CD8-positive, alpha-beta memory T cell (primary cell): ENCODE measurements at regions not wholly inside any gene's neighbourhood (a gene's known extent, or its start where the extent isn't known, plus 50 kb on each side); places are given as distances from the start of the nearest gene placed in this dataset.

Experiments
- CTCF ChIA-PET: fragments of 350-600 bp; sonication (Branson Sonifier 250); formaldehyde crosslinking; loops from one replicate; lab custom pipeline; 2021; ENCODE audit warnings: antibody characterized with exemption; lab: Charles Lee
- POLR2A ChIA-PET: fragments of 350-600 bp; sonication (Branson Sonifier 250); formaldehyde crosslinking; loops from one replicate; lab custom pipeline; 2021; ENCODE audit warnings: antibody characterized with exemption; lab: Charles Lee
- DNase-seq, 5 donors: peaks; one replicate each; pipeline versions ENCODE4 v3.0.0 to v3.0.0-alpha.2; 2020 to 2022; ENCODE audit warnings: mixed read lengths in 1 of 5
- H3K27ac ChIP-seq: one replicate; pipeline ENCODE4 v1.7.0; 2013; ENCODE audit warnings: low read depth, mild to moderate bottlenecking, low read length, moderate library complexity
- H3K27me3 ChIP-seq: 2 replicates; pipeline ENCODE4 v1.7.0; 2013; ENCODE audit warnings: low read length, mild to moderate bottlenecking; ENCODE audit not compliant: insufficient read depth, poor library complexity, severe bottlenecking
- H3K36me3 ChIP-seq: 2 replicates; pipeline ENCODE4 v1.7.0; 2013; ENCODE audit warnings: mild to moderate bottlenecking, low read length, moderate library complexity; ENCODE audit not compliant: insufficient read depth
- H3K4me1 ChIP-seq: 2 replicates; pipeline ENCODE4 v1.7.0; 2013; ENCODE audit warnings: mild to moderate bottlenecking, low read length, moderate library complexity; ENCODE audit not compliant: insufficient read depth
- H3K4me3 ChIP-seq: 2 replicates; pipeline ENCODE4 v1.7.0; 2013; ENCODE audit warnings: mild to moderate bottlenecking, low read length
- H3K9me3 ChIP-seq: 2 replicates; pipeline ENCODE4 v1.7.0; 2013; ENCODE audit warnings: mild to moderate bottlenecking, low read length
- H3K27ac Mint-ChIP-seq, 8 donors: one replicate each; pipeline ENCODE4 v1.8.0; 2020 to 2021; ENCODE audit warnings: mixed read lengths in 8 of 8, mild to moderate bottlenecking in 6 of 8, inconsistent platforms in 3 of 8, moderate library complexity in 3 of 8
- H3K27me3 Mint-ChIP-seq, 2 donors: one replicate each; pipeline ENCODE4 v1.8.0; 2020 to 2021; ENCODE audit warnings: mixed read lengths in 2 of 2, mild to moderate bottlenecking in 1 of 2, moderate library complexity in 1 of 2
- H3K36me3 Mint-ChIP-seq, 3 donors: one replicate each; pipeline ENCODE4 v1.8.0; 2020 to 2021; ENCODE audit warnings: mixed read lengths in 3 of 3, inconsistent platforms in 1 of 3, mild to moderate bottlenecking in 1 of 3
- H3K4me1 Mint-ChIP-seq, 3 donors: one replicate each; pipeline ENCODE4 v1.8.0; 2020 to 2021; ENCODE audit warnings: mixed read lengths in 3 of 3, inconsistent platforms in 1 of 3, mild to moderate bottlenecking in 1 of 3
- H3K4me3 Mint-ChIP-seq, 7 donors: one replicate each; pipeline ENCODE4 v1.8.0; 2020 to 2021; ENCODE audit warnings: mixed read lengths in 7 of 7, mild to moderate bottlenecking in 6 of 7, moderate library complexity in 4 of 7, inconsistent platforms in 2 of 7
- H3K9me3 Mint-ChIP-seq, 5 donors: one replicate each; pipeline ENCODE4 v1.8.0; 2020 to 2022; ENCODE audit warnings: mixed read lengths in 5 of 5, mild to moderate bottlenecking in 3 of 5, moderate library complexity in 2 of 5, inconsistent platforms in 1 of 5

- ChIA-PET CTCF (no interaction called here), POLR2A (no interaction called here)
- Histone ChIP-seq H3K36me3 (no peaks in the 10 kb centered on the region), H3K4me1 (no peaks in the 10 kb centered on the region), H3K4me3 (no peak overlapping the region), H3K9me3 (no peaks in the 10 kb centered on the region), H3K27ac (no peak overlapping the region), H3K27me3 (no peaks in the 10 kb centered on the region)
- no peak overlapping the region for H3K27ac Mint-ChIP-seq
- no peak for DNase-seq
- H3K4me3 Mint-ChIP-seq: no peak overlapping the region
- peaks cover 8 to 21% (median 17%) of the 10 kb centered on the region in 5 donors for H3K9me3 Mint-ChIP-seq
- H3K27me3 Mint-ChIP-seq: peaks cover 7 to 19% of the 10 kb centered on the region in 2 donors
- no peaks in the 10 kb centered on the region for H3K4me1 Mint-ChIP-seq
- H3K36me3 Mint-ChIP-seq: peaks cover 0 to 4% (median 3%) of the 10 kb centered on the region in 3 donors
Observed at GRCh38 chr2:120653046-120653445, 82.6 kb upstream of the GLI2 start.

GRCh38 chr2:120653871-120654270, 81.8 kb upstream of the GLI2 start:
- Histone ChIP-seq H3K9me3 (no peaks in the 10 kb centered on the region), H3K4me1 (no peaks in the 10 kb centered on the region), H3K36me3 (no peaks in the 10 kb centered on the region), H3K4me3 (no peak overlapping the region), H3K27ac (no peak overlapping the region), H3K27me3 (no peaks in the 10 kb centered on the region)
- H3K4me1 Mint-ChIP-seq: no peaks in the 10 kb centered on the region
- H3K9me3 Mint-ChIP-seq: peaks cover 9 to 21% (median 17%) of the 10 kb centered on the region in 5 donors
- H3K4me3 Mint-ChIP-seq: no peak overlapping the region
- peaks cover 11 to 19% of the 10 kb centered on the region in 2 donors for H3K27me3 Mint-ChIP-seq
- H3K36me3 Mint-ChIP-seq: peaks cover 0 to 4% (median 3%) of the 10 kb centered on the region in 3 donors
- no peak for DNase-seq
- CTCF ChIA-PET: no interaction called here
- POLR2A ChIA-PET: no interaction called here
- H3K27ac Mint-ChIP-seq: no peak overlapping the region

DNA sequence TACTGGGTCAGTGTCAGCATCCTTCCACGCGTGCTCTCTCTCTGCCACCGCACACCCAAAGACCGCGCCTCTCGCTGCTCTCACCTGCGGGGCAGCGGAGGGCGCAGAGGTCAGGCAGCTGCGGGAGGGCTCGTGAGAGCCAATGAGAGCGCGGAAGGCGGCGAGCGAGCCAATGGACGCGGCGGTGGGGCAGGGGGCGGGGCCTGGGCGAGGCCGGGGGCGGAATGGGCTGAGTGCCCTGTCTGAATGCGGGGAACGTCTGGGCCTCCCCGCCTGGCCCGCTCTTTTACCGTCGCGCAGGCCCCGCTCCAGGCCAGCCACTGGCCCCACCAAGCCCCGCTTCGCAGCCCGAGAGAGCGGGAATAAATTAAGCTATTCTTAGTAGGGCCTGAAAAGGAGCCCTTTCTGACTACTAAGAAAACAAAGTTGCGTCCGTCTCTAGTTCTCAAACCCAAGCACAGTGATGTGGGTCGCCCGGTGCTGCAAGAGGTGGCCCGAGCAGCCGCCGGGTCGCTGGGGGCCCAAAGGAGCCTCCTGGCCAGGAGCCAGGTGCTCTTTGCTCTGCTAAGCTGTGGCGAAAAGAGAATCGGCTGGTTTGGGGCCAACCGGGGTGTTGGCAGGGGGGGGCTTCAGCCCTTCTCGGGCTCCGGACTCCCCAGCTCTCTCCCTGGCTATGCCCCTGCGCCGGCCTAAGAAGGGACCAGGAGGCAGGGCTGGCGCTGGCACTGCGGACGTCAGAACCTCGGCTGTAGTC, 81.1 kb upstream of the GLI2 start:
- Mint-ChIP-seq H3K27me3 (peaks cover 11 to 24% of the 10 kb centered on the region in 2 donors), H3K9me3 (peaks cover 9 to 18% (median 17%) of the 10 kb centered on the region in 5 donors), H3K27ac (no peak overlapping the region), H3K4me3 (no peak overlapping the region), H3K4me1 (no peaks in the 10 kb centered on the region), H3K36me3 (peaks cover 0 to 4% (median 3%) of the 10 kb centered on the region in 3 donors)
- ChIA-PET POLR2A (no interaction called here), CTCF (interaction anchor here (0.8 kb wide), 1 partner anchor 29 kb away, joined by 3 read pairs; no protein-coding TSS in a partner anchor)
- no peak overlapping the region for H3K27ac ChIP-seq
- no peaks in the 10 kb centered on the region for H3K9me3 ChIP-seq
- no peak overlapping the region for H3K4me3 ChIP-seq
- DNase-seq: no peak
- no peaks in the 10 kb centered on the region for H3K36me3 ChIP-seq
- no peaks in the 10 kb centered on the region for H3K27me3 ChIP-seq
- no peaks in the 10 kb centered on the region for H3K4me1 ChIP-seq

DNA sequence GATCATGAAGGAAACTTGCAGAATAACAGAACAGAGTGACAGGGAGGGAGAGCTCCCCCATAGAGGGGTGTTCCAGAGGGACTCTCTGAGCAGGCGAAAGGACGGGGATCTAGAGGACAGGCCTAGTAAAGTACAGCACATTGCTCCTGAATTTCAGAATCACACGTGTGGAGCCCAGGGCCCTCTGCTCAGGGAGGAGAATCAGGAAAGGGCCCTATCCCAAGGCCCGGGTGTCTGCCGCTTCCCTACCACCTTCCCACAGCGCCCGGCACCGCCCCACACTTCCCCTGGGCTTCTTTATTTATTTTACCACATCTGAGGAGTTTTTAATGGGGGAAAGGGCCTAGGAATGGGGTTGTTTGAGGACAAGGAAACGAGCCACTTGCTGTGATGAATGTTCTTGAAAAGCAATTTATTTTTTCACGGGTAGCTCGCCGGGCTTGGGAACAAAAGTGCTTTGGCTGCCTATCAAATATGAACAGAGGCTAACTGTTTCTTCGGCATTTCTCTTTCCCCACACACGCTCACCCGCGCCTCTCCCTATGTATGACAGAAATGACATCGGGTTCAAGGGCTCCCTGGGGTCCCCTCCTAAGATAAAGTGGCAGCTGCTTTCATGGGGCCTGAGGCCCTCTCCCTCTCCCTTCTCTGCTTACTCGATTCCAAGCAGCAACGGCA, 79.3 kb upstream of the GLI2 start:
- CTCF ChIA-PET: interaction anchor here (0.5 kb wide), 1 partner anchor 8 kb away, joined by 3 read pairs; no protein-coding TSS in a partner anchor

DNA sequence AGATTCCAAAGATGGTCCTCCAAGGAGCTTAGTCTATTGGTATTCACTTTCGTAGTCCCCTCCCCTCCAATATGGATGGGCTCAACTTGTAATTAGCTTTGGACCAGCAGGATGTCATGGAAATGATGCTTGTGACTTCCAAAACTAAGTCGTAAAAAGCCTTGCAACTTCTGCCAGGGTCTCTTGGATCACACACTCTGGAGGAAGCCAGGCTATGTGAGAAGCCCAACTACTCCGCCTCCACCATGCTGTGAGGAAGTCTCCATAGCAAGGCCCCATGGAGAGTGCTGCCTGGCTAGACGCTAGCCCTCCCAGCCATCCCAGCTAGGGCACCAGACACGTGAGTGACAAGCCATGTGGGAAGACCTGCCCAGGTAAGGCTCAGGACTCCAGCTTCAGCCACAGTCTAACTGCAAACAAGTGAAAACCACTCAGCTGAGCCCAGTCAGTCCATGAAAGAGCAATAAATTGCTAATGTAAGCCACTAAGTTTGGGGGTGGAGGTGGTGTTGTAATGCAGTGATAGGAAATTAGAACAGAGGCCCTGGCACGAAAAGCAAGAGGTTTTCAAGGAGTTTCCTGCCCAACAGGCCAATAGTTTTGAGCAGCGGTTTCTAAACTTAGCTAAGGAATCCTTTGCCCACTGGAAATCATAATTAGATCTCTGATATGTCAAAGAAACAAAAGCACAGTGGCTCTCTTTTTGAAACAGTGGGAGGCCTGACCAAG, 77.5 kb upstream of the GLI2 start:
- H3K4me1 ChIP-seq: no peaks in the 10 kb centered on the region
- H3K27me3 ChIP-seq: no peaks in the 10 kb centered on the region
- no peak for DNase-seq
- H3K36me3 Mint-ChIP-seq: no peaks in the 10 kb centered on the region
- peaks cover 0 to 7% (median 3%) of the 10 kb centered on the region in 5 donors for H3K9me3 Mint-ChIP-seq
- H3K36me3 ChIP-seq: no peaks in the 10 kb centered on the region
- no peak overlapping the region for H3K4me3 ChIP-seq
- ChIA-PET CTCF (interaction anchor here (1.7 kb wide), 1 partner anchor 23 kb away, joined by 4 read pairs; no protein-coding TSS in a partner anchor), POLR2A (no interaction called here)
- no peak overlapping the region for H3K27ac Mint-ChIP-seq
- H3K4me3 Mint-ChIP-seq: no peak overlapping the region
- no peak overlapping the region for H3K27ac ChIP-seq
- H3K27me3 Mint-ChIP-seq: peaks cover 4 to 24% of the 10 kb centered on the region in 2 donors
- H3K9me3 ChIP-seq: no peaks in the 10 kb centered on the region
- no peaks in the 10 kb centered on the region for H3K4me1 Mint-ChIP-seq

More for the DNA sequence above, 79.3 kb upstream of the GLI2 start:
- DNase-seq: no peak
- Mint-ChIP-seq H3K27me3 (peaks cover 8 to 24% of the 10 kb centered on the region in 2 donors), H3K4me1 (no peaks in the 10 kb centered on the region), H3K27ac (no peak overlapping the region), H3K4me3 (no peak overlapping the region), H3K36me3 (no peaks in the 10 kb centered on the region), H3K9me3 (peaks cover 0 to 8% (median 3%) of the 10 kb centered on the region in 5 donors)
- no peaks in the 10 kb centered on the region for H3K27me3 ChIP-seq
- H3K36me3 ChIP-seq: no peaks in the 10 kb centered on the region
- no peak overlapping the region for H3K27ac ChIP-seq
- no peaks in the 10 kb centered on the region for H3K9me3 ChIP-seq
- no peak overlapping the region for H3K4me3 ChIP-seq
- no peaks in the 10 kb centered on the region for H3K4me1 ChIP-seq
- POLR2A ChIA-PET: no interaction called here

- no peaks in the 10 kb centered on the region for H3K4me1 ChIP-seq
- no peaks in the 10 kb centered on the region for H3K27me3 ChIP-seq
- no peaks in the 10 kb centered on the region for H3K9me3 ChIP-seq
- H3K36me3 Mint-ChIP-seq: no peaks in the 10 kb centered on the region
- H3K4me1 Mint-ChIP-seq: no peaks in the 10 kb centered on the region
- peaks cover 1 to 9% (median 3%) of the 10 kb centered on the region in 5 donors for H3K9me3 Mint-ChIP-seq
- peaks cover 4 to 24% of the 10 kb centered on the region in 2 donors for H3K27me3 Mint-ChIP-seq
- no peak overlapping the region for H3K4me3 ChIP-seq
- ChIA-PET POLR2A (no interaction called here), CTCF (interaction anchor here (1.7 kb wide), 1 partner anchor 22 kb away, joined by 4 read pairs; no protein-coding TSS in a partner anchor)
- no peaks in the 10 kb centered on the region for H3K36me3 ChIP-seq
- H3K27ac ChIP-seq: no peak overlapping the region
- H3K27ac Mint-ChIP-seq: no peak overlapping the region
- H3K4me3 Mint-ChIP-seq: no peak overlapping the region
- DNase-seq: no peak
Observed at GRCh38 chr2:120658770-120659158, 76.9 kb upstream of the GLI2 start.

- peaks cover 4 to 19% of the 10 kb centered on the region in 2 donors for H3K27me3 Mint-ChIP-seq
- POLR2A ChIA-PET: no interaction called here
- Histone ChIP-seq H3K4me1 (no peaks in the 10 kb centered on the region), H3K27me3 (no peaks in the 10 kb centered on the region), H3K9me3 (no peaks in the 10 kb centered on the region), H3K36me3 (no peaks in the 10 kb centered on the region), H3K27ac (no peak overlapping the region), H3K4me3 (no peak overlapping the region)
- no peak overlapping the region for H3K27ac Mint-ChIP-seq
- H3K4me1 Mint-ChIP-seq: no peaks in the 10 kb centered on the region
- DNase-seq: no peak
- no peaks in the 10 kb centered on the region for H3K36me3 Mint-ChIP-seq
- H3K4me3 Mint-ChIP-seq: no peak overlapping the region
- peaks cover 3 to 12% (median 7%) of the 10 kb centered on the region in 5 donors for H3K9me3 Mint-ChIP-seq
- CTCF ChIA-PET: interaction anchor here (1.7 kb wide), 1 partner anchor 21 kb away, joined by 4 read pairs; no protein-coding TSS in a partner anchor
Observed at GRCh38 chr2:120659275-120659977, 76.2 kb upstream of the GLI2 start.
